GM12892 (cell line): ENCODE measurements at regions not wholly inside any gene's neighbourhood (a gene's known extent, or its start where the extent isn't known, plus 50 kb on each side); places are given as distances from the start of the nearest gene placed in this dataset.

Experiments used
- POLR2A ChIP-seq: IDR thresholded peaks from 2 replicates; pipeline ENCODE4 v1.6.1; 2011; ENCODE audit warnings: low read depth, low read length, control low read depth
- POLR2AphosphoS5 ChIP-seq: IDR thresholded peaks from 2 replicates; pipeline ENCODE4 v1.6.1; 2011; ENCODE audit warnings: low read depth, low read length, control low read depth

- TF ChIP-seq POLR2AphosphoS5 (no peak), POLR2A (no peak)
These were observed 788.7 kb upstream of the KLHL29 start for GRCh38 chr2:22596306-22596705.
